ENCODE measurements at regions not wholly inside any gene's neighbourhood (a gene's known extent, or its start where the extent isn't known, plus 50 kb on each side); places are given as distances from the start of the nearest gene placed in this dataset.
"Not testable (repeated sequence)": the region's sequence is repeated elsewhere in the genome, so short reads cannot be mapped to it uniquely, and the experiment has no call there.

GRCh38 chr6:25181923-25182322 is 97.3 kb upstream of the CARMIL1 start:
- no peak for DNase-seq (ENCODE audit: low spot score)

GRCh38 chr6:25186919-25187318 is 92.3 kb upstream of the CARMIL1 start:
- no peak for DNase-seq (ENCODE audit: low spot score)

GRCh38 chr6:25188232-25188631 is 90.9 kb upstream of the CARMIL1 start:
- DNase-seq (ENCODE audit: low spot score), result no peak

- DNase-seq (ENCODE audit: low spot score), result peak; percentile 45
Observed at GRCh38 chr6:25192590-25193459, 86.3 kb upstream of the CARMIL1 start.

- DNase-seq (ENCODE audit: low spot score), result peak; percentile 73
Observed at GRCh38 chr6:25193460-25194171, 85.6 kb upstream of the CARMIL1 start.

GRCh38 chr6:25194172-25194678 is 84.9 kb upstream of the CARMIL1 start:
- no peak for DNase-seq (ENCODE audit: low spot score)

- DNase-seq (ENCODE audit: low spot score), result no peak
Observed at GRCh38 chr6:25196464-25196863, 82.7 kb upstream of the CARMIL1 start.

GRCh38 chr6:25197111-25197510 is 82.1 kb upstream of the CARMIL1 start:
- no peak for DNase-seq (ENCODE audit: low spot score)

GRCh38 chr6:25199544-25199943 is 79.6 kb upstream of the CARMIL1 start:
- no peak for DNase-seq (ENCODE audit: low spot score)

- peak; percentile 40 for DNase-seq (ENCODE audit: low spot score)
Observed at GRCh38 chr6:25202504-25202903, 76.7 kb upstream of the CARMIL1 start.

GRCh38 chr6:25205629-25206028 is 73.5 kb upstream of the CARMIL1 start:
- DNase-seq (ENCODE audit: low spot score), result no peak

- not testable (repeated sequence) for DNase-seq (ENCODE audit: low spot score)
Observed at GRCh38 chr6:25207453-25208155, 71.6 kb upstream of the CARMIL1 start.

- no peak for DNase-seq (ENCODE audit: low spot score)
Observed at GRCh38 chr6:25215881-25216280, 63.3 kb upstream of the CARMIL1 start.

GRCh38 chr6:25217302-25217701 is 61.9 kb upstream of the CARMIL1 start:
- DNase-seq (ENCODE audit: low spot score), result no peak

GRCh38 chr6:25217829-25218228 is 61.3 kb upstream of the CARMIL1 start:
- DNase-seq (ENCODE audit: low spot score), result no peak

- DNase-seq (ENCODE audit: low spot score), result no peak
Observed at GRCh38 chr6:25218346-25218745, 60.8 kb upstream of the CARMIL1 start.

- DNase-seq (ENCODE audit: low spot score), result no peak
Observed at GRCh38 chr6:25219216-25219916, 59.8 kb upstream of the CARMIL1 start.

- no peak for DNase-seq (ENCODE audit: low spot score)
Observed at GRCh38 chr6:25219917-25220278, 59.3 kb upstream of the CARMIL1 start.

GRCh38 chr6:25220857-25221256 is 58.3 kb upstream of the CARMIL1 start:
- DNase-seq (ENCODE audit: low spot score), result no peak

- DNase-seq (ENCODE audit: low spot score), result no peak
Observed at GRCh38 chr6:25222006-25222678, 57.0 kb upstream of the CARMIL1 start.

GRCh38 chr6:25223490-25223991 is 55.6 kb upstream of the CARMIL1 start:
- DNase-seq (ENCODE audit: low spot score), result peak; percentile 69

Data from AG08396 (cell line).